Heart left ventricle (tissue), 16 donors: ENCODE measurements at regions not wholly inside any gene's neighbourhood (a gene's known extent, or its start where the extent isn't known, plus 50 kb on each side); places are given as distances from the start of the nearest gene placed in this dataset.

ENCODE experiments used
- ATAC-seq, 4 donors: fragments of 200-7000 bp; cut with Tn5 transposase; one replicate each; pipeline ENCODE4 v1.9.1; 2020 to 2022; ENCODE audit warnings: moderate library complexity in 4 of 4, mild to moderate bottlenecking in 3 of 4, moderate number of reproducible peaks in 1 of 4
- DNase-seq, 5 donors: peaks; one replicate each; pipeline ENCODE4 v3.0.0-alpha.2; 2020
- H3K27ac ChIP-seq, 12 donors: fragments of 200-600 bp; sonication (generic) in 4 of 12; one replicate each; pipeline versions ENCODE4 v1.5.0 to v1.8.0; 2016 to 2022; ENCODE audit warnings: mild to moderate bottlenecking in 2 of 12
- H3K27me3 ChIP-seq, 9 donors: fragments of 200-600 bp; sonication (generic) in 2 of 9; one replicate each; pipeline versions ENCODE4 v1.5.1 to v1.8.0; 2016 to 2022; ENCODE audit warnings: mild to moderate bottlenecking in 3 of 9
- H3K36me3 ChIP-seq, 9 donors: fragments of 200-600 bp; sonication (generic) in 2 of 9; one replicate each; pipeline versions ENCODE4 v1.5.0 to v1.8.0; 2018 to 2022; ENCODE audit warnings: mild to moderate bottlenecking in 2 of 9
- H3K4me1 ChIP-seq, 12 donors: fragments of 200-600 bp; sonication (generic) in 4 of 12; one replicate each; pipeline versions ENCODE4 v1.5.0 to v1.8.0; 2016 to 2022; ENCODE audit warnings: mild to moderate bottlenecking in 3 of 12
- H3K4me3 ChIP-seq, 12 donors: fragments of 200-600 bp; sonication (generic) in 4 of 12; one replicate each; pipeline versions ENCODE4 v1.5.0 to v1.8.0; 2017 to 2022; ENCODE audit warnings: mild to moderate bottlenecking in 9 of 12, moderate library complexity in 4 of 12
- H3K9me3 ChIP-seq, 12 donors: fragments of 200-600 bp; sonication (generic) in 4 of 12; one replicate each; pipeline versions ENCODE4 v1.5.0 to v1.8.0; 2016 to 2022; ENCODE audit warnings: mild to moderate bottlenecking in 1 of 12
- CTCF ChIP-seq, 12 donors: fragments of 200-600 bp; sonication (generic) in 4 of 12; IDR thresholded peaks; one replicate each; pipeline versions ENCODE4 v1.5.0 to v1.8.0; 2018 to 2022; ENCODE audit warnings: antibody characterized with exemption in 12 of 12, mild to moderate bottlenecking in 5 of 12
- POLR2A ChIP-seq, 2 donors: fragments of 450-650 bp; IDR thresholded peaks; one replicate each; pipeline ENCODE4 v1.6.1; 2017; ENCODE audit warnings: antibody characterized with exemption in 2 of 2, mild to moderate bottlenecking in 2 of 2, moderate library complexity in 2 of 2
- WGBS, 4 donors: extraction: QIAGEN DNeasy Blood & Tissue Kit in 2 of 4; methylation state at CpG; one replicate each; pipeline versions ENCODE4 v1.1.5 to v1.1.7; 2013 to 2018; 5-methylcytosine and 5-hydroxymethylcytosine counted together
- intact Hi-C, 10 donors: fragments of 100-400 bp; cut with DNase I; formaldehyde crosslinking; loops; one replicate each; pipeline versions ENCODE4 v1.11.1 to v1.14.2; 2022
- donor health status: ischemic (EF 13 %, LVEDD 7.1; RV severe dilation, severe dysfunction).
- donor health status: healthy with polysubstance abuse.
- donor health status: DM: no; HTN: yes; CAD: no.
- donor health status: DM: no; HTN: no; CAD: no.
- donor health status: ischemic (EF 25% LVEDD 6.9; RV normal size, moderate dysfunction).
- donor health status: ischemic (EF 25% LVEDD 5.7; RV mildly dilated, moderate dysfunction).
- donor health status: healthy.
- donor health status: DM: yes; HTN: yes; CAD: no.
- donor health status: ischemic (EF 35%, LVEDD 5.7; RV mildly dilated, moderate dysfunction).
- donor health status: nonischemic (EF 11% LVEDD 7.7; RV severe dilation, severe dysfunction).
- donor health status: DM: yes; HTN: yes; CAD: no.
- donor health status: PGD.
- donor health status: ischemic (EF 29% LVEDD 5.4; RV normal size, mild dysfunction).
- donor health status: nonischemic (EF 23%, LVEDD 6.1; RV moderate dilation, normal function).

- Histone ChIP-seq H3K27ac (no peak overlapping the region), H3K36me3 (no peaks in the 10 kb centered on the region), H3K9me3 (no peaks in the 10 kb centered on the region), H3K4me3 (no peak overlapping the region), H3K4me1 (peaks cover 0 to 30% (median 0%) of the 10 kb centered on the region in 12 donors), H3K27me3 (no peaks in the 10 kb centered on the region)
- intact Hi-C loops = no loop called here
- ATAC-seq = no peak
- no peak for DNase-seq
- 60 to 68% (median 62%) methylated on average over 4 of the region's 4 CpGs for WGBS, 4 donors
- TF ChIP-seq POLR2A (IDR thresholded peaks at IDR 0.05) (no peak), CTCF (IDR thresholded peaks at IDR 0.05) (no peak)
These were observed 64.9 kb upstream of the ZSWIM6 start for GRCh38 chr5:61267116-61267515.

GRCh38 chr5:61268871-61269270 lies 63.2 kb upstream of the ZSWIM6 start:
- Histone ChIP-seq H3K4me3 (no peak overlapping the region), H3K27ac (peak overlapping the region in 1 of 12 donors; percentile 34), H3K27me3 (no peaks in the 10 kb centered on the region), H3K4me1 (peaks cover 0 to 35% (median 0%) of the 10 kb centered on the region in 12 donors), H3K9me3 (no peaks in the 10 kb centered on the region), H3K36me3 (no peaks in the 10 kb centered on the region)
- ATAC-seq (no peak), DNase-seq (no peak)
- WGBS, 4 donors = 56 to 63% (median 60%) methylated on average over 2 of the region's 2 CpGs
- intact Hi-C loops = no loop called here
- no peak for TF ChIP-seq POLR2A (IDR thresholded peaks at IDR 0.05)
- TF ChIP-seq CTCF (IDR thresholded peaks at IDR 0.05) = no peak

- WGBS, 4 donors = 75 to 80% (median 76%) methylated on average over 6 to 7 of the region's 7 CpGs
- no peak overlapping the region for H3K27ac ChIP-seq
- no peak overlapping the region for H3K4me3 ChIP-seq
- no peaks in the 10 kb centered on the region for H3K36me3 ChIP-seq
- DNase-seq (no peak), ATAC-seq (no peak)
- TF ChIP-seq POLR2A (IDR thresholded peaks at IDR 0.05) = no peak
- TF ChIP-seq CTCF (IDR thresholded peaks at IDR 0.05) = no peak
- no peaks in the 10 kb centered on the region for H3K27me3 ChIP-seq
- intact Hi-C loops = no loop called here
- peaks cover 0 to 38% (median 0%) of the 10 kb centered on the region in 12 donors for H3K4me1 ChIP-seq
- no peaks in the 10 kb centered on the region for H3K9me3 ChIP-seq
These were observed 61.4 kb upstream of the ZSWIM6 start for GRCh38 chr5:61270510-61271165.

- Histone ChIP-seq H3K4me1 (peaks cover 0 to 57% (median 0%) of the 10 kb centered on the region in 12 donors), H3K27me3 (no peaks in the 10 kb centered on the region), H3K36me3 (no peaks in the 10 kb centered on the region), H3K27ac (peak overlapping the region in 1 of 12 donors; percentile 55), H3K9me3 (no peaks in the 10 kb centered on the region), H3K4me3 (no peak overlapping the region)
- DNase-seq (no peak), ATAC-seq (no peak)
- intact Hi-C loops = no loop called here
- TF ChIP-seq POLR2A (IDR thresholded peaks at IDR 0.05) (no peak), CTCF (IDR thresholded peaks at IDR 0.05) (no peak)
- 86 to 90% (median 90%) methylated on average over 2 of the region's 2 CpGs for WGBS, 4 donors
These were observed 59.4 kb upstream of the ZSWIM6 start for GRCh38 chr5:61272688-61273087.
